ENCODE measurements at regions not wholly inside any gene's neighbourhood (a gene's known extent, or its start where the extent isn't known, plus 50 kb on each side); places are given as distances from the start of the nearest gene placed in this dataset.

DNA sequence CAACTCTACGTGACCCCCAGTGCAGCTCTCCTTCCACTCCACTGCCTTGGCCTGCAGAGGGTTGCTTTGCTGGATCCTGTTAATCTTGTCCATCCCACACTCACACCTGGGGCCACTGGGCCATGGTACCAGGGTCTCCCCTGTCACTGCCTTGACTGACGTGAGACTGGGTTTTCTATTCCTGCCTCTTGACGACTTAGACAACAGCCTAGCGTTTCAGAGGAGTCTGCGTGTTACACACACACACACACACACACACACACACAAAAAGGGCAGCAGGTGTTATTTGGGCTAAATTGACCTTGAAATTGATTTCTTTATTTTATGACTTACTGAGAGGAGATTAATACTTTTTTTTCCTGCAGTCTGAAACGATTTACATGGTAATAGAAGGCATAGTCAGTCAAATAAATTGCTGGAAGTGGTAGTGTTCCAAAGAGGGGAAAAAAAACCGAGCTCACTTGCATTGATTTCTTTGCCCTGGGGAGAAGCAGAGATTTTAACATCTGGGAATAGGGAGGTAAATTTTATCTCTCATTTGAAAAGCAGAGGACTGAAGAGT is 492.3 kb upstream of the EEF2KMT start:
- H3K36me3 ChIP-seq (ENCODE audit: control insufficient read depth, low read length), result no peaks in the 10 kb centered on the region
- TF ChIP-seq EZH2phosphoT487 (IDR thresholded peaks at IDR 0.05; ENCODE audit: borderline replicate concordance, low read length), result no peak
- TF ChIP-seq, protein P1, sequence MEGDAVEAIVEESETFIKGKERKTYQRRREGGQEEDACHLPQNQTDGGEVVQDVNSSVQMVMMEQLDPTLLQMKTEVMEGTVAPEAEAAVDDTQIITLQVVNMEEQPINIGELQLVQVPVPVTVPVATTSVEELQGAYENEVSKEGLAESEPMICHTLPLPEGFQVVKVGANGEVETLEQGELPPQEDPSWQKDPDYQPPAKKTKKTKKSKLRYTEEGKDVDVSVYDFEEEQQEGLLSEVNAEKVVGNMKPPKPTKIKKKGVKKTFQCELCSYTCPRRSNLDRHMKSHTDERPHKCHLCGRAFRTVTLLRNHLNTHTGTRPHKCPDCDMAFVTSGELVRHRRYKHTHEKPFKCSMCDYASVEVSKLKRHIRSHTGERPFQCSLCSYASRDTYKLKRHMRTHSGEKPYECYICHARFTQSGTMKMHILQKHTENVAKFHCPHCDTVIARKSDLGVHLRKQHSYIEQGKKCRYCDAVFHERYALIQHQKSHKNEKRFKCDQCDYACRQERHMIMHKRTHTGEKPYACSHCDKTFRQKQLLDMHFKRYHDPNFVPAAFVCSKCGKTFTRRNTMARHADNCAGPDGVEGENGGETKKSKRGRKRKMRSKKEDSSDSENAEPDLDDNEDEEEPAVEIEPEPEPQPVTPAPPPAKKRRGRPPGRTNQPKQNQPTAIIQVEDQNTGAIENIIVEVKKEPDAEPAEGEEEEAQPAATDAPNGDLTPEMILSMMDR (IDR thresholded peaks at IDR 0.05; ENCODE audit: low read depth, low read length, poor library complexity, severe bottlenecking), result no peak
- no peaks in the 10 kb centered on the region for H3K79me2 ChIP-seq (ENCODE audit: control insufficient read depth, low read length)
- H3K9me3 ChIP-seq (ENCODE audit: control insufficient read depth, insufficient read depth, low read length), result no peaks in the 10 kb centered on the region
- H3F3A ChIP-seq (ENCODE audit: control insufficient read depth, insufficient read depth), result no peaks in the 10 kb centered on the region
- H3K27ac ChIP-seq (ENCODE audit: low read depth, low read length), result no peak overlapping the region
- H4K20me1 ChIP-seq (ENCODE audit: control insufficient read depth, insufficient read depth, low read depth, low read length), result no peaks in the 10 kb centered on the region
- no peaks in the 10 kb centered on the region for H3K9me2 ChIP-seq (replicated peaks; ENCODE audit: control insufficient read depth, low read length)
- H3K27me3 ChIP-seq (ENCODE audit: control insufficient read depth, low read length), result no peaks in the 10 kb centered on the region
- H3K4me2 ChIP-seq (ENCODE audit: low read length), result no peak overlapping the region
- H3K4me1 ChIP-seq (ENCODE audit: control insufficient read depth, low read length), result no peaks in the 10 kb centered on the region
- H3K4me3 ChIP-seq (ENCODE audit: low read length), result no peak overlapping the region

DNA sequence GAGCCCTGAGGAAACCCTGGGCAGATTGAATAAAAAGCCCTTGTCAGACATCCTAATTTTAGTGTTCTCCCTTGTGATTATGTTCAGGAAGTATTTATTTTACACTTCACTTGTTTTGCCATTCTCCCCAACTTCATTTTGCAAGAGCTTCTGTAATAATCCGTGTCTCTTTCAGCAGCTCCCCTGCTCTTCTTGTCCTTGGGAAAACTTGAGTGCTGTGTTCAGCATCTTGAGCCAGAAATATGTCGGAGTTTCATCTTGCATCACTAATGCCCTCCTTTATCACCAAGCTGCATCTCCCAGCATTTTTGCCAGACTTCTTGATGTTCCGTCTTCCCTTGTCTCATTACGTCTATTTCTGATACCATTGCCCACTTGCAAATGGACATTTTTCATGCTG is 486.5 kb upstream of the EEF2KMT start:
- H4K20me1 ChIP-seq (ENCODE audit: control insufficient read depth, insufficient read depth, low read depth, low read length), result no peaks in the 10 kb centered on the region
- H3K9me2 ChIP-seq (replicated peaks; ENCODE audit: control insufficient read depth, low read length), result no peaks in the 10 kb centered on the region
- H3K4me2 ChIP-seq (ENCODE audit: low read length), result no peak overlapping the region
- H3K4me3 ChIP-seq (ENCODE audit: low read length), result no peak overlapping the region
- no peak overlapping the region for H3K27ac ChIP-seq (ENCODE audit: low read depth, low read length)
- H3K36me3 ChIP-seq (ENCODE audit: control insufficient read depth, low read length), result no peaks in the 10 kb centered on the region
- H3K27me3 ChIP-seq (ENCODE audit: control insufficient read depth, low read length), result no peaks in the 10 kb centered on the region
- no peaks in the 10 kb centered on the region for H3K9me3 ChIP-seq (ENCODE audit: control insufficient read depth, insufficient read depth, low read length)
- no peaks in the 10 kb centered on the region for H3F3A ChIP-seq (ENCODE audit: control insufficient read depth, insufficient read depth)
- H3K79me2 ChIP-seq (ENCODE audit: control insufficient read depth, low read length), result no peaks in the 10 kb centered on the region
- H3K4me1 ChIP-seq (ENCODE audit: control insufficient read depth, low read length), result no peaks in the 10 kb centered on the region
- TF ChIP-seq, protein P1 (IDR thresholded peaks at IDR 0.05; ENCODE audit: low read depth, low read length, poor library complexity, severe bottlenecking), result no peak
- TF ChIP-seq EZH2phosphoT487 (IDR thresholded peaks at IDR 0.05; ENCODE audit: borderline replicate concordance, low read length), result no peak

DNA sequence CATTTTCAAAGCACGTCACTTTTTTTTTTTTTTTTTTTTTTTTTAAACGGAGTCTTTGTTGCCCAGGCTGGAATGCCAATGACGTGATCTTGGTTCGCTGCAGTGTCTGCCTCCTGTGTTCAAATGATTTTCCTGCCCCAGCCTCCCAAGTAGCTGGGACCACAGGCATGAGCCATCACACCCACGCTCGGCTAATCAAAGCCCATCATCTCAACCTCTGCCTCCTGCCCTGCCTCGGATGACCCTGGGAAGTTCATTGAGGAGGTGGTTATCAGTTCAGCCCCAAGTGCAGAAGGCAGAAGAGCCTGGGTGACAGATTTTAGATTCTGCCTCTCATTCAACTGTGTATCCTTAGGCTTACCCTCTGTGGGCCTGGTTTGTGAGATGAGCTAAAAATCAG is 484.9 kb upstream of the EEF2KMT start:
- Histone ChIP-seq H4K20me1 (ENCODE audit: control insufficient read depth, insufficient read depth, low read depth, low read length) (no peaks in the 10 kb centered on the region), H3K4me2 (ENCODE audit: low read length) (no peak overlapping the region), H3F3A (ENCODE audit: control insufficient read depth, insufficient read depth) (no peaks in the 10 kb centered on the region), H3K36me3 (ENCODE audit: control insufficient read depth, low read length) (no peaks in the 10 kb centered on the region), H3K9me3 (ENCODE audit: control insufficient read depth, insufficient read depth, low read length) (no peaks in the 10 kb centered on the region), H3K27me3 (ENCODE audit: control insufficient read depth, low read length) (no peaks in the 10 kb centered on the region), H3K4me3 (ENCODE audit: low read length) (no peak overlapping the region), H3K79me2 (ENCODE audit: control insufficient read depth, low read length) (no peaks in the 10 kb centered on the region), H3K27ac (ENCODE audit: low read depth, low read length) (no peak overlapping the region), H3K9me2 (replicated peaks; ENCODE audit: control insufficient read depth, low read length) (no peaks in the 10 kb centered on the region), H3K4me1 (ENCODE audit: control insufficient read depth, low read length) (no peaks in the 10 kb centered on the region)
- TF ChIP-seq EZH2phosphoT487 (IDR thresholded peaks at IDR 0.05; ENCODE audit: borderline replicate concordance, low read length), result no peak
- TF ChIP-seq, protein P1 (IDR thresholded peaks at IDR 0.05; ENCODE audit: low read depth, low read length, poor library complexity, severe bottlenecking), result no peak
